ENCODE measurements at regions not wholly inside any gene's neighbourhood (a gene's known extent, or its start where the extent isn't known, plus 50 kb on each side); places are given as distances from the start of the nearest gene placed in this dataset.

DNA sequence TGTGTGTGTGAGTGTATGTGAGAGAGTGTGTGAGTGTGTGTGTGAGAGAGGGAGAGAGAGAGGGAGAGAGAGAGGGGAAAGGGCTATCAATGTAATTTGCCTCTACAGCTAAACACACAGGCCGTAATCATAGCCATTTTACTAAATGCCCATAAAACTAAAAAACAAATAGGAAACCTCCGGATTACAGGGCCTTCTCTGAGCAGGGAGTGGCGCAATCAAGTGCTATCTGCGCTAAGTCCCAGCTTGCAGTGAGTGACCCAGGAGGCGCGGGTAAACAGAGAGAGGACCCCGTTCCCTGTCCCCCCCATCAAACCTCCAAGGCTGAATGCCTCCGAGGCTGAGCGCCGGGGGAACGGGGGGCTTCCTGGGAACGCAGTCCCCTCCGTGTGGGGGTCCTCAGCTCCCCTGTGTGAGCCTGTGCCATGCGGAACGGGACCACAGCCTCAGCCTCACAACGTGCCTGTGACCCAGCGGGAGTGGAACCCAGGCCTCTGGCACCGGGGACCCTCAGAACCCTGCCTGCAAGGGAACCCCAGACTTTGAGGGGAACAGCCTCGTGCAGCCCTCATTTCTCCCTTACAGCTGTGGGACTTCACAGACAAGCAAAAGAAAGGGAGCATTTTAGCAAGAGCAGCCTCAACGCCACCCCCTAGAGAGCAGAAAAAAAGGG is 54.7 kb upstream of the ID2 start (continued):
- TF ChIP-seq, protein P1, sequence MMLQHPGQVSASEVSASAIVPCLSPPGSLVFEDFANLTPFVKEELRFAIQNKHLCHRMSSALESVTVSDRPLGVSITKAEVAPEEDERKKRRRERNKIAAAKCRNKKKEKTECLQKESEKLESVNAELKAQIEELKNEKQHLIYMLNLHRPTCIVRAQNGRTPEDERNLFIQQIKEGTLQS (IDR thresholded peaks at IDR 0.05), result no peak
- TF ChIP-seq YY1 (IDR thresholded peaks at IDR 0.05; ENCODE audit: extremely low read depth, insufficient replicate concordance, low read depth, low read length), result no peak
- no peak for TF ChIP-seq CEBPB (IDR thresholded peaks at IDR 0.05; ENCODE audit: low read depth)
- TF ChIP-seq SIN3A (IDR thresholded peaks at IDR 0.05; ENCODE audit: low read depth), result no peak
- no peak for TF ChIP-seq JUND (IDR thresholded peaks at IDR 0.05)

DNA sequence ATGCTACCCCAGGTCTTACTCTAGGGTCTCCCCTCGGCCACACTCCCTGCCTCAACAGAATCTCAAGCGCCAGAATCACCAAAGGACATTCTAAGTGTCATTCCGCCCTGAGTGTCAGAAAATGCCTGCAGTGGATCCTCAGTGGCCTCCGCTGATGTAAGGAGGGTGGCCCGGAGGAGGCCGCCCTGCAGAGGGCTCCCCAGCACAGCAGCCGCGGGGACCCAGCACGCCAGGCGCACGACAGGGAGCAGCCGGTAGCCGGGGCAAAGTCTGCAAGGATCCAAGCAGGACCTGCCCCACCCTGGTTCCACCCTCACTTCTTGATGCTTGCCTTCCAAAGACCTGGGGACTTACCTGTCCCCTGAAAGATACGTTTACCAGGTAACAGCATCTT is 54.2 kb upstream of the ID2 start:
- CTCF ChIA-PET, result no interaction called here
- Histone ChIP-seq H3K27ac (ENCODE audit: low read depth, low read length) (peak overlapping the region; percentile 91), H3K79me2 (ENCODE audit: insufficient read depth, low read length) (no peaks in the 10 kb centered on the region), H3K9ac (ENCODE audit: low read length) (peak overlapping the region; percentile 64), H3K36me3 (ENCODE audit: control insufficient read depth in 1 of 2, insufficient read depth in 2 of 2, low read length in 2 of 2) (no peaks in the 10 kb centered on the region), H3K4me1 (ENCODE audit: control insufficient read depth in 1 of 2, insufficient read depth in 2 of 2, low read length in 2 of 2) (peaks cover 60 to 83% of the 10 kb centered on the region in 2 experiments), H4K20me1 (ENCODE audit: insufficient read depth) (no peaks in the 10 kb centered on the region), H2AFZ (ENCODE audit: low read depth, low read length, poor library complexity, severe bottlenecking) (no peak overlapping the region), H3K9me3 (ENCODE audit: control insufficient read depth in 1 of 2, insufficient read depth in 1 of 2, low read depth in 1 of 2, low read length in 2 of 2) (no peaks in the 10 kb centered on the region), H3K4me3 (replicated peaks in 1 of 2; ENCODE audit: low read depth in 1 of 2, low read length in 2 of 2) (peak overlapping the region; percentile 36 to 56), H3K4me2 (ENCODE audit: low read length) (peak overlapping the region; percentile 87), H3K27me3 (ENCODE audit: insufficient read depth, low read length) (no peaks in the 10 kb centered on the region), H3K9me2 (ENCODE audit: insufficient read depth) (no peaks in the 10 kb centered on the region)
- TF ChIP-seq, protein P2, sequence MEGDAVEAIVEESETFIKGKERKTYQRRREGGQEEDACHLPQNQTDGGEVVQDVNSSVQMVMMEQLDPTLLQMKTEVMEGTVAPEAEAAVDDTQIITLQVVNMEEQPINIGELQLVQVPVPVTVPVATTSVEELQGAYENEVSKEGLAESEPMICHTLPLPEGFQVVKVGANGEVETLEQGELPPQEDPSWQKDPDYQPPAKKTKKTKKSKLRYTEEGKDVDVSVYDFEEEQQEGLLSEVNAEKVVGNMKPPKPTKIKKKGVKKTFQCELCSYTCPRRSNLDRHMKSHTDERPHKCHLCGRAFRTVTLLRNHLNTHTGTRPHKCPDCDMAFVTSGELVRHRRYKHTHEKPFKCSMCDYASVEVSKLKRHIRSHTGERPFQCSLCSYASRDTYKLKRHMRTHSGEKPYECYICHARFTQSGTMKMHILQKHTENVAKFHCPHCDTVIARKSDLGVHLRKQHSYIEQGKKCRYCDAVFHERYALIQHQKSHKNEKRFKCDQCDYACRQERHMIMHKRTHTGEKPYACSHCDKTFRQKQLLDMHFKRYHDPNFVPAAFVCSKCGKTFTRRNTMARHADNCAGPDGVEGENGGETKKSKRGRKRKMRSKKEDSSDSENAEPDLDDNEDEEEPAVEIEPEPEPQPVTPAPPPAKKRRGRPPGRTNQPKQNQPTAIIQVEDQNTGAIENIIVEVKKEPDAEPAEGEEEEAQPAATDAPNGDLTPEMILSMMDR (IDR thresholded peaks at IDR 0.05 in 2 of 3, conservative IDR thresholded peaks at IDR 0.05 in 1 of 3; ENCODE audit: borderline replicate concordance in 1 of 3, insufficient read depth in 1 of 3, low read depth in 2 of 3, low read length in 2 of 3), result peak in 2 of 3 experiments; percentile 32 to 34; a peak in 2 of 6 replicates
- TF ChIP-seq ZFX (IDR thresholded peaks at IDR 0.05), result 0 out of 2 replicates have a peak, but pooled peaks have one; percentile 10
- TF ChIP-seq, protein P3, sequence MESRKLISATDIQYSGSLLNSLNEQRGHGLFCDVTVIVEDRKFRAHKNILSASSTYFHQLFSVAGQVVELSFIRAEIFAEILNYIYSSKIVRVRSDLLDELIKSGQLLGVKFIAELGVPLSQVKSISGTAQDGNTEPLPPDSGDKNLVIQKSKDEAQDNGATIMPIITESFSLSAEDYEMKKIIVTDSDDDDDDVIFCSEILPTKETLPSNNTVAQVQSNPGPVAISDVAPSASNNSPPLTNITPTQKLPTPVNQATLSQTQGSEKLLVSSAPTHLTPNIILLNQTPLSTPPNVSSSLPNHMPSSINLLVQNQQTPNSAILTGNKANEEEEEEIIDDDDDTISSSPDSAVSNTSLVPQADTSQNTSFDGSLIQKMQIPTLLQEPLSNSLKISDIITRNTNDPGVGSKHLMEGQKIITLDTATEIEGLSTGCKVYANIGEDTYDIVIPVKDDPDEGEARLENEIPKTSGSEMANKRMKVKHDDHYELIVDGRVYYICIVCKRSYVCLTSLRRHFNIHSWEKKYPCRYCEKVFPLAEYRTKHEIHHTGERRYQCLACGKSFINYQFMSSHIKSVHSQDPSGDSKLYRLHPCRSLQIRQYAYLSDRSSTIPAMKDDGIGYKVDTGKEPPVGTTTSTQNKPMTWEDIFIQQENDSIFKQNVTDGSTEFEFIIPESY (IDR thresholded peaks at IDR 0.05; ENCODE audit: extremely low read depth, insufficient replicate concordance, low read length), result no peak
- intact Hi-C loops (cut with micrococcal nuclease), result loop anchor here (1.0 kb wide), 1 partner anchor 53 kb away; no protein-coding TSS in a partner anchor
- DNase-seq (ENCODE audit: low read depth, low spot score) (no peak), ATAC-seq (peak; percentile 21; the same call in 1 of the 2 replicates)
- POLR2A ChIA-PET, result interaction anchor here (2.0 to 2.2 kb wide), 2 partner anchors 54 to 57 kb away, joined by 8 to 21 read pairs; partner anchors contain the start of gene ID2
- RAD21 ChIA-PET (ENCODE audit: low non-redundant PET in 1 of 2, low total read pairs in 2 of 2, uncharacterized antibody in 2 of 2, unreplicated experiment in 2 of 2), result interaction anchor here in 1 of 2 experiments (1.3 kb wide), 1 partner anchor 53 kb away, joined by 3 read pairs; no protein-coding TSS in a partner anchor
- no TSS peak for BruUV-seq (replicated peaks)
